ENCODE measurements at regions not wholly inside any gene's neighbourhood (a gene's known extent, or its start where the extent isn't known, plus 50 kb on each side); places are given as distances from the start of the nearest gene placed in this dataset.
"Not testable (repeated sequence)": the region's sequence is repeated elsewhere in the genome, so short reads cannot be mapped to it uniquely, and the experiment has no call there.

- DNase-seq (ENCODE audit: insufficient read length, low spot score) (no peak), FAIRE-seq (no peak)
- no peak for TF ChIP-seq POLR2A (IDR thresholded peaks at IDR 0.05; ENCODE audit: low read depth, low read length)
Measured at GRCh38 chr6:106790935-106791334, 161.6 kb downstream of the QRSL1 start.

GRCh38 chr6:106790149-106790770 lies 160.9 kb downstream of the QRSL1 start:
- FAIRE-seq (no peak), DNase-seq (ENCODE audit: insufficient read length, low spot score) (no peak)
- no peak for TF ChIP-seq POLR2A (IDR thresholded peaks at IDR 0.05; ENCODE audit: low read depth, low read length)

GRCh38 chr6:106789428-106790148 lies 160.2 kb downstream of the QRSL1 start:
- DNase-seq (ENCODE audit: insufficient read length, low spot score) (no peak), FAIRE-seq (no peak)
- no peak for TF ChIP-seq POLR2A (IDR thresholded peaks at IDR 0.05; ENCODE audit: low read depth, low read length)

DNA sequence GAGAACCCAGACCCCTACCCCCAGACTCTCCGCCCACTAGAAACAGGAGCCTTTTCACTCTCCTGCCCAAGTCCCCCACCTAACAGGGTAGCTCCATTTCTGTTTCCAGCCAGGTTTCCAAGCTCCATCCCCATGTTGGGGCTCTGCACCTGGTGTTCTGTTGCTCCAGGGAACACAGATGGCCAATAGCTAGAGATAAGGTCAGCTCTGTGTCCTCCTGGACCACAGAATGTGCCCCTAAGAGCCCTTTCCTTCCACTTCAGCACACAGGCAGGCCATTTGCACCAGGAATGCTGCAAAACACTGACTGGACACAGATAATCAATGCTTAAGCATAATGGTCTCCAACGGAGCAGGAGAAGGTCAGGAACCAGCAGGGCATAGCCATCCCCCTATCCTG lies 159.4 kb downstream of the QRSL1 start:
- no peak for DNase-seq (ENCODE audit: insufficient read length, low spot score)
- no peak for FAIRE-seq
- no peak for TF ChIP-seq POLR2A (IDR thresholded peaks at IDR 0.05; ENCODE audit: low read depth, low read length)

DNA sequence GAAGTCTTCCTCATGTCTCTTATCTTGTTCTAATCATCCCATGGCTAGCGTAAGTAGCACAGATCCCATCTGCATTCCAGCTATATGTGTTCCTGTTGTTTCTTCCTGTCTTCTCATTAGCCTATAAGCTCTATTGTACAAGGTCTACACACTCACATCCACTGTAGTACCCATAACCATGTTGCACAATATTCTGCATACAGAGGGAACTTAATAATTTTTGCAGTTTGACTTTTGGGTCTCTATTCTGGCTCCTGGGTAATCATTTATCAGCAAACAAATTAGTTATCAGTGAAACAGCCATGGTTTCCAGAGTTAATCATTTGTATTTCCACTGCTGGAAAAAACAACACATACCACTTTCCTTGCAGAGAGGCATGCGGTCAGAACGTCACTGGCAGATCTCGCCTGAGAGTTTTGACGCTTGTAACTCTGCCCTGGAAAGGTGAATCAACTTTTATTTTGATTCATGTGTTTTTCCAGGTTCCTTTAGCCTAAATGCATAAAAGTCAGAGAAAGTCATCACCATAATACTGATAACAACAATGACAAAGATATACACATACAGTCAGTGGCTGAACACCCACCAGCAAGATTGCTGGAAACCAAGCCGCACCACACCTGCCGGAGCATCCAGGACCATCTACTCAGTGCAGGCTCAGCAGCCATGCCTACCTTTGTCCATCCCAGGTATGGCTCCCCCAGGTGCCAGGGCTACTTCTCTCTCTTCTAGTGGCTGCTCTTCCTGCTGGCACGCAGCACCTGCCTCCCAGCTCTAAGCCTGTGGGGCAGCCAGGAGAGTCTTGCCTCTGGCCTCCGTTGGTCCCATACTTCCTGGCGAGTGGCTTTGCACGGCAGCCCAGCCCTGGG lies 158.2 kb downstream of the QRSL1 start:
- DNase-seq (ENCODE audit: insufficient read length, low spot score): no peak
- no peak for TF ChIP-seq POLR2A (IDR thresholded peaks at IDR 0.05; ENCODE audit: low read depth, low read length)
- FAIRE-seq: no peak

- FAIRE-seq: no peak
Measured at GRCh38 chr6:106785298-106785697, 155.9 kb downstream of the QRSL1 start.

GRCh38 chr6:106783640-106784566 lies 154.5 kb downstream of the QRSL1 start:
- DNase-seq (ENCODE audit: insufficient read length, low spot score) (peak; percentile 16), FAIRE-seq (no peak)
- no peak for TF ChIP-seq POLR2A (IDR thresholded peaks at IDR 0.05; ENCODE audit: low read depth, low read length)

More at GRCh38 chr6:106785298-106785697, 155.9 kb downstream of the QRSL1 start:
- TF ChIP-seq POLR2A (IDR thresholded peaks at IDR 0.05; ENCODE audit: low read depth, low read length): no peak
- no peak for DNase-seq (ENCODE audit: insufficient read length, low spot score)

DNA sequence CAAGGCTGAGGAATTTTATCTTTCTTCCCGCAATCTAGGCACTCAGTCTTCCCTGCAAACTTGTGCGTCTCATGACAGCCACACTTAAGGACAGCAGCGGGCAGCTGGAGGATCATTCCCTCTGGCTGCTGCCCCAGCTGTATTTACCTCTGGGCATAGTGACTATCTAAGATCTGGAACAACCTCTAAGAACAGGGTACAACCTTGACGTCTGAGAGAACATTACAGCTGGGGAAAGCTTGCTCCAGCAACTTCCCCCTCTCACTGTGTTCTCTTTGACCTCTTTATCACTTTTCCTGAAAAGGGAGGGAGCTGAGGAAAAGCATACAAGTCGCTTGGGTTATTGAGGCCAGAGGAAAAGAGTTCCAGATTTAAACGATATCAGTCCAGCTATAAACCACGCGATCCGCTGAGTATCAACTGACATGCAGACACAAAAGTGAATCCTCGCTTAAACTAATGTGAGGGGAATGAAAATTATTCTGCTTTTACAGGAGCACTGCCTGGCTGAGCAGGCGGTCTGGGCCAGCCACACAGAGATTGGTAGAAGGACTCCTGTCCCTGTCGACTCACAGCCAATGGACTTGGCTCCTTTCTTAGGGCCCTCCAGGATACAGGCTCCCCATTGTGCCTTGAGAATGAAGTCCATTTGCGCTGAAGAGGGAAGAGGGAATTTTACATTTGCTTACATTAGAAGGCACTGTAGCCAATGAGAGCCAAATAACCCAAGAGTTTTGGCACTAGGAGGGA lies 153.3 kb downstream of the QRSL1 start:
- no peak for TF ChIP-seq POLR2A (IDR thresholded peaks at IDR 0.05; ENCODE audit: low read depth, low read length)
- no peak for FAIRE-seq
- DNase-seq (ENCODE audit: insufficient read length, low spot score): no peak

- DNase-seq (ENCODE audit: insufficient read length, low spot score); FAIRE-seq: not testable (repeated sequence)
Measured at GRCh38 chr6:106779552-106779951, 150.2 kb downstream of the QRSL1 start.

GRCh38 chr6:106778943-106779342 lies 149.6 kb downstream of the QRSL1 start:
- FAIRE-seq: no peak
- no peak for TF ChIP-seq POLR2A (IDR thresholded peaks at IDR 0.05; ENCODE audit: low read depth, low read length)
- DNase-seq (ENCODE audit: insufficient read length, low spot score): no peak

GRCh38 chr6:106773996-106774629 lies 144.7 kb downstream of the QRSL1 start:
- FAIRE-seq: no peak
- TF ChIP-seq POLR2A (IDR thresholded peaks at IDR 0.05; ENCODE audit: low read depth, low read length): no peak
- no peak for DNase-seq (ENCODE audit: insufficient read length, low spot score)

DNA sequence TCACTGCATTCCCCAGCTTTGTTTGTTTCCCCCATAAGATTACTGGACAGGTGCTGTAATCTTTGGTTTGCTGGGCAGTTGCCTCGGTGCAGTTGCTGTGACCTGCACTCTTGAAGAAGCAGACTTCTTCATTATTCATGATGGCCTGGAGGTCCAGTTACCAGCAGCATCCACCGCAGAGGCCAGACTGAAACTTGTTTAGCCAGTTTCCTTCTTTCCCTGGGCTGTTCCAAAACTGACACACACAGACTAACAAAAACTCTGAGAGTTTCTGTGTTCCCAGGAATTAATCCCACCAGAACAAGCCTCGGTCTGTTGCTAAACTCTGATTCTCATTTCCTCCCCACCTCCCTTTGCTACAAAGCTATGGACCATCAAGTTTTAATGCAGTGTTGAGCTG lies 144.1 kb downstream of the QRSL1 start:
- FAIRE-seq (no peak), DNase-seq (ENCODE audit: insufficient read length, low spot score) (no peak)
- no peak for TF ChIP-seq POLR2A (IDR thresholded peaks at IDR 0.05; ENCODE audit: low read depth, low read length)

Data from H54 (cell line).